ENCODE measurements at regions not wholly inside any gene's neighbourhood (a gene's known extent, or its start where the extent isn't known, plus 50 kb on each side); places are given as distances from the start of the nearest gene placed in this dataset.
A peak's percentile ranks its signal among the peaks of the same experiment; 100 is the strongest.

DNA sequence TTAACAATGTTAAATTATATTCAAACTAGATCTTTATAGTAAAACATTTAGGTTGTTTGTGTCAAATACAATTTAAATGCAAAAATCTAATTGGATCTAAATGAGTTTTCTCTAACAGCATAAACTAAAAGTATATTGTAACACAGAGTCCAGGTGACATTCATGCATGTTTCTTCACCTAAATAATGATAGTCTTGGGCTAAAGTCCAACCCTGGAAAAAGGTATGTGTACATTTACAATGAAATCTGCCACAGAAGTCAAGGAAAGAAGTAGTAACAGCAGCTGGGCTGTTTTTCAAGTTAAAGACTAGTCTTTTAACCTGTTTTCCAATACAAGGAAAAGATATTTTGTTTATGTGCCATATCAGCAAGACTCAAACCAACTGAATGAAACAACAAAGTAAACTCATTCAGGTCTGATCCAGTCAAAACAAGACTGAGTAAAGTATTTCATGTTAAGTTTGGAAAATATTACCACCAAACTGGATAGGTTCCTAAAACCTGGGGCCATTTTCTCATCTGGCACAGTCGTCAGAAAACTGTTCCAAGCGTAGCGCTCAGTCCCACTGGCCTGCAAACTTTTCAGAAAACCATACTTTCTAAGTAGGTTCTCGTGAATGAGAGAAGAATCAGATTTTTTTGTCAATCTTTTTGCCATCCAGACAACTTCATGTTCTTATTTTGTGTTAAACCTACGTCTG, 349.2 kb downstream of the HGF start:
- 44% methylated on average over 5 of the region's 5 CpGs for WGBS
- H3K27me3 ChIP-seq, result no peaks in the 10 kb centered on the region
- DNase-seq (ENCODE audit: low spot score in 2 of 2), result no peak
- H3K27ac ChIP-seq, result no peak overlapping the region
- no peaks in the 10 kb centered on the region for H3K9me3 ChIP-seq
- H3K36me3 ChIP-seq, result no peaks in the 10 kb centered on the region
- TF ChIP-seq EP300 (IDR thresholded peaks at IDR 0.05) (no peak), POLR2AphosphoS5 (IDR thresholded peaks at IDR 0.05) (no peak), POLR2A (IDR thresholded peaks at IDR 0.05) (no peak)
- TF ChIP-seq, protein P1, sequence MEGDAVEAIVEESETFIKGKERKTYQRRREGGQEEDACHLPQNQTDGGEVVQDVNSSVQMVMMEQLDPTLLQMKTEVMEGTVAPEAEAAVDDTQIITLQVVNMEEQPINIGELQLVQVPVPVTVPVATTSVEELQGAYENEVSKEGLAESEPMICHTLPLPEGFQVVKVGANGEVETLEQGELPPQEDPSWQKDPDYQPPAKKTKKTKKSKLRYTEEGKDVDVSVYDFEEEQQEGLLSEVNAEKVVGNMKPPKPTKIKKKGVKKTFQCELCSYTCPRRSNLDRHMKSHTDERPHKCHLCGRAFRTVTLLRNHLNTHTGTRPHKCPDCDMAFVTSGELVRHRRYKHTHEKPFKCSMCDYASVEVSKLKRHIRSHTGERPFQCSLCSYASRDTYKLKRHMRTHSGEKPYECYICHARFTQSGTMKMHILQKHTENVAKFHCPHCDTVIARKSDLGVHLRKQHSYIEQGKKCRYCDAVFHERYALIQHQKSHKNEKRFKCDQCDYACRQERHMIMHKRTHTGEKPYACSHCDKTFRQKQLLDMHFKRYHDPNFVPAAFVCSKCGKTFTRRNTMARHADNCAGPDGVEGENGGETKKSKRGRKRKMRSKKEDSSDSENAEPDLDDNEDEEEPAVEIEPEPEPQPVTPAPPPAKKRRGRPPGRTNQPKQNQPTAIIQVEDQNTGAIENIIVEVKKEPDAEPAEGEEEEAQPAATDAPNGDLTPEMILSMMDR (IDR thresholded peaks at IDR 0.05), result no peak
- H3K4me1 ChIP-seq, result peaks cover 4% of the 10 kb centered on the region
- no peak overlapping the region for H3K4me3 ChIP-seq

DNA sequence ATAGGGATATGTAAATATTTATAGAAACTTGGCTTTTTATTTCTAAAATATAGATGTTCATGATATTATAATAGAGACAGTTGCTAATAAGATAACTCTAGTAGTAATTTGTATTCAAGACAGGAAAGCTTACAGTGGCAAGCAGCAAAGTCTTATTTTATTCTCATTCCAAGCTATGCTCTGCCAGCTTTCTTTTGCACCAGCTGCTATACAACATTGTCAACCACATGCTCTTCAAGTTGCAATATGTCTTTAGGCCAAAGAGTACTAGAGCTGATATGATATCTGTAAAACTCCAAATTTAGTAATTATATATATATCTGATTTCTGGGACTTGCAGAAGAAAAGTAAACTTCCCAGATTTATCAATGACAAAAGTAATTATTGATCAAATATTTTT, 350.1 kb downstream of the HGF start:
- TF ChIP-seq, protein P1 (IDR thresholded peaks at IDR 0.05), result no peak
- TF ChIP-seq POLR2AphosphoS5 (IDR thresholded peaks at IDR 0.05) (no peak), EP300 (IDR thresholded peaks at IDR 0.05) (no peak), POLR2A (IDR thresholded peaks at IDR 0.05) (no peak)
- Histone ChIP-seq H3K36me3 (no peaks in the 10 kb centered on the region), H3K27me3 (no peaks in the 10 kb centered on the region)

DNA sequence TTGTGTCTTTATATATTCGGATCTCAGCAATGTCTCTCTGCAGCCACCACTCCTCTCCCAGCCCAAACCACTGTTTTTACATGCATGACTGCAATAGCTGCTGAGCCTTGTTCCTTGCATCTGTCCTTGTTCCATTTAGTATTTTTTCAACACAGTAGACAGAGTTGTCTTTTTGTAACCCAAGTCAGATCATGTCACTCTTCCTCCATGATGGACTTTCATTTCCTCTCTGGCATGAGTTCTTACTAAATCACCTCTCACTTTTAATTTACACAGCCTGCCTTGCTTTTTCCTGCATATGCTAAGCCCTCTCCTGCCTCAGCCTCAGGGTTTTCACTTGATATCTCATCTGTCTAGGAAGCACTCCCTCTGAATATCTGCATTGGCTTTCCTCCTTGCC, 353.2 kb downstream of the HGF start:
- H3K36me3 ChIP-seq, result no peaks in the 10 kb centered on the region
- no peak overlapping the region for H3K4me3 ChIP-seq
- no peak for DNase-seq (ENCODE audit: low spot score in 2 of 2)
- 53% methylated on average over 1 of the region's 1 CpG for WGBS
- H3K27ac ChIP-seq, result peak overlapping the region; percentile 25
- H3K4me1 ChIP-seq, result peaks cover 4% of the 10 kb centered on the region
- no peaks in the 10 kb centered on the region for H3K27me3 ChIP-seq
- no peak for TF ChIP-seq POLR2A (IDR thresholded peaks at IDR 0.05)
- TF ChIP-seq POLR2AphosphoS5 (IDR thresholded peaks at IDR 0.05), result no peak
- TF ChIP-seq, protein P1 (IDR thresholded peaks at IDR 0.05), result no peak
- no peak for TF ChIP-seq EP300 (IDR thresholded peaks at IDR 0.05)
- no peaks in the 10 kb centered on the region for H3K9me3 ChIP-seq

More for the DNA sequence above, 350.1 kb downstream of the HGF start:
- Histone ChIP-seq H3K4me3 (no peak overlapping the region), H3K9me3 (no peaks in the 10 kb centered on the region), H3K4me1 (peaks cover 4% of the 10 kb centered on the region), H3K27ac (no peak overlapping the region)
- DNase-seq (ENCODE audit: low spot score in 2 of 2), result no peak

DNA sequence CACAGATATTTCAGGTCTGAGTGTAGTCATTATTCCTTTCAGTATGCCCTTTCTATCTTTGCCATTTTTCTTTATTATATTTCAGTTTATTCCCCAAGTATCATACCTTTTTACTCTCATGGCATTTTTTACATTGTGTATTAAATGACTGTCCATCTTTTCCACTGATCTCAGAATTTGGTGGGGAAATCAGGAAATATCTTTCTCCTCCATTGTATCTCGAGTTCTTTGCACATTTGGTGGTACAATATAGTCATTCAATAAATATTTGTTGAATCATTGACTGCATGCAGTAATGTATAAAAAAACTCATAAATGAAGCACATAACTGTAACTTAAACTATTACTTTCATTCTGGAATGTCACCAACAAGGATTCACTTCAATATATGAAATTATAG, 354.7 kb downstream of the HGF start:
- Histone ChIP-seq H3K27ac (no peak overlapping the region), H3K4me1 (peaks cover 9% of the 10 kb centered on the region), H3K36me3 (no peaks in the 10 kb centered on the region), H3K4me3 (no peak overlapping the region), H3K9me3 (no peaks in the 10 kb centered on the region), H3K27me3 (no peaks in the 10 kb centered on the region)
- DNase-seq (ENCODE audit: low spot score in 2 of 2), result no peak
- TF ChIP-seq POLR2A (IDR thresholded peaks at IDR 0.05), result no peak
- TF ChIP-seq POLR2AphosphoS5 (IDR thresholded peaks at IDR 0.05), result no peak
- TF ChIP-seq, protein P1 (IDR thresholded peaks at IDR 0.05), result no peak
- TF ChIP-seq EP300 (IDR thresholded peaks at IDR 0.05), result no peak
- 79% methylated on average over 1 of the region's 1 CpG for WGBS

DNA sequence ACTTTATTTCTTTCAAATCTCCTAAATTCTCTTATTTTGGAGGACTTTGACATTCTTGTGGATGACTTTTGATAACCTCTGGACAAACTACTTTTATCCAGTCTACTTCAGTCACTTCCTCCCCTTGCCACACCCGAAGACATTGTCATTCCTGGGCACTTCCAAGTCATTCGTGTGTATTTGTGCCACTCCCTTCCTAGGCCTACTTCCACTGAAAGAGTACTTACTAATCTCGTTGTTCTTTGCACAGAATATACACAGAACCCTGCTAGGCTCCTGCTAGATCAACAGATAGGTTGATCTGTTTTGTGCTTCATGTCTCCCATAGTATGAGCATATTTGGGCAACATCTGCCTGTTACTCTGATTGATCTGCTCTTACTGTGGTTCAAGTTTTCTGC, 355.4 kb downstream of the HGF start:
- DNase-seq (ENCODE audit: low spot score in 2 of 2), result no peak
- no peak overlapping the region for H3K27ac ChIP-seq
- WGBS, result 48% methylated on average over 3 of the region's 3 CpGs
- TF ChIP-seq POLR2A (IDR thresholded peaks at IDR 0.05) (no peak), EP300 (IDR thresholded peaks at IDR 0.05) (no peak), POLR2AphosphoS5 (IDR thresholded peaks at IDR 0.05) (no peak)
- TF ChIP-seq, protein P1 (IDR thresholded peaks at IDR 0.05), result no peak
- H3K9me3 ChIP-seq, result no peaks in the 10 kb centered on the region
- no peaks in the 10 kb centered on the region for H3K36me3 ChIP-seq
- peaks cover 11% of the 10 kb centered on the region for H3K4me1 ChIP-seq
- no peak overlapping the region for H3K4me3 ChIP-seq
- no peaks in the 10 kb centered on the region for H3K27me3 ChIP-seq

Measured in suprapubic skin (tissue), 4 donors.